Neural progenitor cell (in vitro differentiated cells): ENCODE measurements at regions not wholly inside any gene's neighbourhood (a gene's known extent, or its start where the extent isn't known, plus 50 kb on each side); places are given as distances from the start of the nearest gene placed in this dataset.

Experiments used
- DNase-seq: peaks from one replicate; pipeline ENCODE4 v3.0.0-alpha.2; 2016; ENCODE audit warnings: low spot score
- H2AFZ ChIP-seq: fragments of 200-600 bp; sonication (generic); replicated peaks from 2 replicates; pipeline ENCODE4 v1.6.1; 2016; ENCODE audit warnings: antibody characterized with exemption
- H3F3A ChIP-seq: fragments of 200-600 bp; sonication (generic); 2 replicates; pipeline ENCODE4 v1.6.1; 2016; ENCODE audit warnings: antibody characterized with exemption, low read depth
- H3K27ac ChIP-seq: fragments of 200-600 bp; sonication (generic); 2 replicates; pipeline ENCODE4 v1.5.1; 2016; ENCODE audit warnings: mild to moderate bottlenecking
- H3K27me3 ChIP-seq: fragments of 200-600 bp; sonication (generic); 2 replicates; pipeline ENCODE4 v1.6.1; 2016; ENCODE audit warnings: mild to moderate bottlenecking, moderate library complexity
- H3K36me3 ChIP-seq: fragments of 200-600 bp; sonication (generic); 2 replicates; pipeline ENCODE4 v1.5.1; 2016
- H3K4me1 ChIP-seq: fragments of 200-600 bp; sonication (generic); 2 replicates; pipeline ENCODE4 v1.6.1; 2016; ENCODE audit warnings: mixed run types
- H3K4me2 ChIP-seq: fragments of 200-600 bp; sonication (generic); 2 replicates; pipeline ENCODE4 v1.6.1; 2016
- H3K4me3 ChIP-seq: fragments of 200-600 bp; sonication (generic); 2 replicates; pipeline ENCODE4 v1.5.1; 2016
- H3K79me2 ChIP-seq: fragments of 200-600 bp; sonication (generic); 2 replicates; pipeline ENCODE4 v1.6.1; 2016; ENCODE audit warnings: low read depth
- H3K9ac ChIP-seq: fragments of 200-600 bp; sonication (generic); 2 replicates; pipeline ENCODE4 v1.6.1; 2016
- H3K9me3 ChIP-seq: fragments of 200-600 bp; sonication (generic); 2 replicates; pipeline ENCODE4 v1.5.1; 2016; ENCODE audit warnings: low read depth
- H4K20me1 ChIP-seq: fragments of 200-600 bp; sonication (generic); 2 replicates; pipeline ENCODE4 v1.6.1; 2016; ENCODE audit warnings: low read depth
- H3K27ac Mint-ChIP-seq: 3 replicates; pipeline ENCODE4 v1.8.0; 2021; ENCODE audit warnings: mixed read lengths
- H3K27me3 Mint-ChIP-seq: 2 replicates; pipeline ENCODE4 v1.8.0; 2022; ENCODE audit warnings: low read depth, mild to moderate bottlenecking, inconsistent platforms, moderate library complexity, mixed read lengths; ENCODE audit not compliant: insufficient read depth
- H3K36me3 Mint-ChIP-seq: 3 replicates; pipeline ENCODE4 v1.8.0; 2021; ENCODE audit warnings: mixed read lengths
- H3K4me1 Mint-ChIP-seq: 3 replicates; pipeline ENCODE4 v1.8.0; 2021; ENCODE audit warnings: mixed read lengths
- H3K4me3 Mint-ChIP-seq: 3 replicates; pipeline ENCODE4 v1.8.0; 2021; ENCODE audit warnings: mild to moderate bottlenecking, moderate library complexity, mixed read lengths
- H3K9me3 Mint-ChIP-seq: 3 replicates; pipeline ENCODE4 v1.8.0; 2020; ENCODE audit warnings: mixed read lengths
- CTCF ChIP-seq: fragments of 200-600 bp; sonication (generic); IDR thresholded peaks from 2 replicates; pipeline ENCODE4 v1.5.1; 2017; ENCODE audit warnings: antibody characterized with exemption, mild to moderate bottlenecking
- EZH2 ChIP-seq: fragments of 200-600 bp; sonication (generic); IDR thresholded peaks from 2 replicates; pipeline ENCODE4 v1.6.1; 2017; ENCODE audit warnings: antibody characterized with exemption, mild to moderate bottlenecking, moderate library complexity
- EZH2phosphoT487 ChIP-seq: fragments of 200-600 bp; sonication (generic); IDR thresholded peaks from 2 replicates; pipeline ENCODE4 v1.6.1; 2017; ENCODE audit warnings: antibody characterized with exemption

DNA sequence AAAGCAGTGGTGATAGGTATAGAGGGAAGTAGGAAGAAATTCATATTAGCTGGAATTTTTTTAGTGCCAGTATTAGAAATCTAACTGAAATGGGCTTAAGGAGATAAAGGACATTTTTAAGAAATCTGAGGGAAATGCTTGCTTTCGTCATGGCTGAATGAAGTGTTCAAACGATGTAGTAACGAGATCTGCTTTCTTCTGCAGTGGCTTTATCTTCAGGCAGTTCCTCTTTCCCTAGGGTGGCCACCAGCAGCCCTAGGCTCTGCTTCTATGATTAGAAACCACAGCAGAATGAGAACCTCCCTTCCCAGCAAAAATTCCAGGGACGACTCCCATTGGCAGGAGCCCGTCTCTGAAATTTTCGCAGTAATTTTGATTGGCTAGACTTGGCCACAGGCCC, 163.9 kb upstream of the FRMD6 start:
- Mint-ChIP-seq H3K36me3 (no peaks in the 10 kb centered on the region), H3K4me3 (no peak overlapping the region), H3K27ac (no peak overlapping the region), H3K9me3 (no peaks in the 10 kb centered on the region), H3K4me1 (no peaks in the 10 kb centered on the region), H3K27me3 (peaks cover 4% of the 10 kb centered on the region)
- no peaks in the 10 kb centered on the region for H3K4me1 ChIP-seq
- H3K27me3 ChIP-seq: no peaks in the 10 kb centered on the region
- H4K20me1 ChIP-seq: no peaks in the 10 kb centered on the region
- DNase-seq: no peak
- TF ChIP-seq EZH2 (no peak), CTCF (no peak), EZH2phosphoT487 (no peak)
- H3K9me3 ChIP-seq: no peaks in the 10 kb centered on the region
- no peak overlapping the region for H3K4me3 ChIP-seq
- H3K27ac ChIP-seq: no peak overlapping the region
- no peak overlapping the region for H3K9ac ChIP-seq
- no peak overlapping the region for H2AFZ ChIP-seq
- H3F3A ChIP-seq: no peaks in the 10 kb centered on the region
- H3K4me2 ChIP-seq: no peak overlapping the region
- H3K36me3 ChIP-seq: no peaks in the 10 kb centered on the region
- no peaks in the 10 kb centered on the region for H3K79me2 ChIP-seq

- Histone ChIP-seq H3K9ac (no peak overlapping the region), H3K4me1 (no peaks in the 10 kb centered on the region), H3K36me3 (no peaks in the 10 kb centered on the region), H3K4me2 (no peak overlapping the region), H3K9me3 (no peaks in the 10 kb centered on the region), H3F3A (no peaks in the 10 kb centered on the region), H3K27ac (no peak overlapping the region), H3K79me2 (no peaks in the 10 kb centered on the region), H3K27me3 (no peaks in the 10 kb centered on the region), H2AFZ (no peak overlapping the region), H4K20me1 (no peaks in the 10 kb centered on the region), H3K4me3 (no peak overlapping the region)
- no peaks in the 10 kb centered on the region for H3K36me3 Mint-ChIP-seq
- H3K4me3 Mint-ChIP-seq: no peak overlapping the region
- no peak for DNase-seq
- no peaks in the 10 kb centered on the region for H3K4me1 Mint-ChIP-seq
- no peak overlapping the region for H3K27ac Mint-ChIP-seq
- TF ChIP-seq EZH2phosphoT487 (no peak), EZH2 (no peak), CTCF (no peak)
- H3K27me3 Mint-ChIP-seq: peaks cover 4% of the 10 kb centered on the region
- H3K9me3 Mint-ChIP-seq: no peaks in the 10 kb centered on the region
These were observed 163.0 kb upstream of the FRMD6 start for GRCh38 chr14:51488569-51489220.

DNA sequence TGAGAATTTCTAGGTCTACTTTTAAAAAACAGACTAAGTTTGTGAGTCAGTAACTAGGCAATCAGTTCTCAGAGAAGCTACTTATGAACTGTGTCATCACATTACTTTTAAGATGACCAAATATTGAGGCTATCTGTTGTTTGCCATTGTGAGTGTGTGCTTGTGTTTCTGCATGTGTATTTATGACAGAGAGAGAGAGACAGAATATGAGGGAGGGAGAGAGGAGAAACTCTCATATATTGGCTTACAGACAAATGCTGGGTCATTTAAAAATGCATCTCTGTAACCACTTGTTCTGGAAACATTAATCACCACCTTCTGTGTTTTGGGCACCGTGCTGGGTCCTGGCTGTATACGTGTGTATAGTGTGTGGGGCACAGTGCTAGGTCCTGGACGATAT, 161.5 kb upstream of the FRMD6 start:
- Histone ChIP-seq H3K9ac (no peak overlapping the region), H3K27ac (no peak overlapping the region), H2AFZ (no peak overlapping the region), H4K20me1 (no peaks in the 10 kb centered on the region), H3K4me2 (no peak overlapping the region), H3F3A (no peaks in the 10 kb centered on the region), H3K79me2 (no peaks in the 10 kb centered on the region), H3K4me1 (no peaks in the 10 kb centered on the region), H3K27me3 (no peaks in the 10 kb centered on the region), H3K9me3 (no peaks in the 10 kb centered on the region), H3K4me3 (no peak overlapping the region), H3K36me3 (no peaks in the 10 kb centered on the region)
- no peak for DNase-seq
- Mint-ChIP-seq H3K27ac (no peak overlapping the region), H3K36me3 (no peaks in the 10 kb centered on the region), H3K27me3 (peaks cover 4% of the 10 kb centered on the region), H3K4me3 (no peak overlapping the region), H3K9me3 (no peaks in the 10 kb centered on the region), H3K4me1 (no peaks in the 10 kb centered on the region)
- no peak for TF ChIP-seq EZH2

GRCh38 chr14:51491036-51491545, 160.6 kb upstream of the FRMD6 start:
- H3K4me3 Mint-ChIP-seq: no peak overlapping the region

More at GRCh38 chr14:51491036-51491545, 160.6 kb upstream of the FRMD6 start:
- Mint-ChIP-seq H3K36me3 (no peaks in the 10 kb centered on the region), H3K27ac (no peak overlapping the region), H3K27me3 (peaks cover 4% of the 10 kb centered on the region), H3K9me3 (peaks cover 2% of the 10 kb centered on the region), H3K4me1 (no peaks in the 10 kb centered on the region)
- no peaks in the 10 kb centered on the region for H4K20me1 ChIP-seq
- H3K9ac ChIP-seq: no peak overlapping the region
- no peak overlapping the region for H3K4me3 ChIP-seq
- H3K4me2 ChIP-seq: no peak overlapping the region
- no peaks in the 10 kb centered on the region for H3K4me1 ChIP-seq
- H3F3A ChIP-seq: no peaks in the 10 kb centered on the region
- TF ChIP-seq CTCF (no peak), EZH2 (no peak), EZH2phosphoT487 (no peak)
- no peak for DNase-seq
- H3K36me3 ChIP-seq: no peaks in the 10 kb centered on the region
- no peak overlapping the region for H2AFZ ChIP-seq
- H3K9me3 ChIP-seq: no peaks in the 10 kb centered on the region
- no peak overlapping the region for H3K27ac ChIP-seq
- no peaks in the 10 kb centered on the region for H3K27me3 ChIP-seq
- H3K79me2 ChIP-seq: no peaks in the 10 kb centered on the region
